ENCODE measurements at regions not wholly inside any gene's neighbourhood (a gene's known extent, or its start where the extent isn't known, plus 50 kb on each side); places are given as distances from the start of the nearest gene placed in this dataset.

- TF ChIP-seq CTCF (IDR thresholded peaks at IDR 0.05), result no peak
- TF ChIP-seq POLR2A (IDR thresholded peaks at IDR 0.05), result no peak
Observed at GRCh38 chr16:50917950-50918703, 176.2 kb downstream of the CYLD start.

Measured in heart left ventricle (tissue), 13 donors.